Transverse colon (tissue), 4 donors: ENCODE measurements at regions not wholly inside any gene's neighbourhood (a gene's known extent, or its start where the extent isn't known, plus 50 kb on each side); places are given as distances from the start of the nearest gene placed in this dataset.

ENCODE experiments used
- CTCF ChIP-seq, 5 experiments: fragments of 200-600 bp in 3 of 5; fragments of 450-650 bp in 2 of 5; sonication (generic) in 3 of 5; IDR thresholded peaks; 1 replicate in 2 of 5; 2 replicates in 3 of 5; pipeline ENCODE4 v1.5.1; 2016 to 2017; ENCODE audit warnings: antibody characterized with exemption in 5 of 5, inconsistent platforms in 3 of 5, mild to moderate bottlenecking in 2 of 5, moderate library complexity in 1 of 5
- EP300 ChIP-seq: sonication (generic); formaldehyde crosslinking; IDR thresholded peaks from one replicate; pipeline ENCODE4 v1.6.1; 2017; ENCODE audit warnings: antibody characterized with exemption, low read depth
- POLR2A ChIP-seq: fragments of 450-650 bp; IDR thresholded peaks from one replicate; pipeline ENCODE4 v1.6.1; 2016; ENCODE audit warnings: antibody characterized with exemption, mild to moderate bottlenecking, moderate library complexity
- POLR2AphosphoS5 ChIP-seq, 3 donors: sonication (generic); formaldehyde crosslinking; IDR thresholded peaks; one replicate each; pipeline ENCODE4 v1.6.1; 2016; ENCODE audit warnings: antibody characterized with exemption in 3 of 3

GRCh38 chr14:98956181-98956580 lies 315.8 kb downstream of the BCL11B start:
- TF ChIP-seq POLR2AphosphoS5 (IDR thresholded peaks at IDR 0.05) (no peak), POLR2A (no peak), CTCF (IDR thresholded peaks at IDR 0.05) (no peak), EP300 (no peak)
